Kidney epithelial cell (primary cell): ENCODE measurements at regions not wholly inside any gene's neighbourhood (a gene's known extent, or its start where the extent isn't known, plus 50 kb on each side); places are given as distances from the start of the nearest gene placed in this dataset.

Experiments used
- DNase-seq: peaks from one replicate; pipeline ENCODE4 v3.0.0-alpha.2; 2010; ENCODE audit warnings: low read depth
- H3K27me3 ChIP-seq: 2 replicates; pipeline ENCODE4 v1.6.0; 2011; ENCODE audit warnings: low read length; ENCODE audit not compliant: control insufficient read depth, insufficient read depth
- H3K36me3 ChIP-seq: 2 replicates; pipeline ENCODE4 v1.5.1; 2011; ENCODE audit warnings: low read length; ENCODE audit not compliant: control insufficient read depth, insufficient read depth
- H3K4me3 ChIP-seq: 2 replicates; pipeline ENCODE4 v1.5.1; 2011; ENCODE audit warnings: low read depth, mild to moderate bottlenecking, control low read depth, low read length
- TF ChIP-seq, protein P1 (sequence below): IDR thresholded peaks from 2 replicates; pipeline ENCODE4 v1.5.1; 2011; ENCODE audit warnings: mild to moderate bottlenecking, moderate library complexity, low read length, control low read depth, inconsistent platforms; ENCODE audit not compliant: insufficient read depth, poor library complexity, severe bottlenecking

DNA sequence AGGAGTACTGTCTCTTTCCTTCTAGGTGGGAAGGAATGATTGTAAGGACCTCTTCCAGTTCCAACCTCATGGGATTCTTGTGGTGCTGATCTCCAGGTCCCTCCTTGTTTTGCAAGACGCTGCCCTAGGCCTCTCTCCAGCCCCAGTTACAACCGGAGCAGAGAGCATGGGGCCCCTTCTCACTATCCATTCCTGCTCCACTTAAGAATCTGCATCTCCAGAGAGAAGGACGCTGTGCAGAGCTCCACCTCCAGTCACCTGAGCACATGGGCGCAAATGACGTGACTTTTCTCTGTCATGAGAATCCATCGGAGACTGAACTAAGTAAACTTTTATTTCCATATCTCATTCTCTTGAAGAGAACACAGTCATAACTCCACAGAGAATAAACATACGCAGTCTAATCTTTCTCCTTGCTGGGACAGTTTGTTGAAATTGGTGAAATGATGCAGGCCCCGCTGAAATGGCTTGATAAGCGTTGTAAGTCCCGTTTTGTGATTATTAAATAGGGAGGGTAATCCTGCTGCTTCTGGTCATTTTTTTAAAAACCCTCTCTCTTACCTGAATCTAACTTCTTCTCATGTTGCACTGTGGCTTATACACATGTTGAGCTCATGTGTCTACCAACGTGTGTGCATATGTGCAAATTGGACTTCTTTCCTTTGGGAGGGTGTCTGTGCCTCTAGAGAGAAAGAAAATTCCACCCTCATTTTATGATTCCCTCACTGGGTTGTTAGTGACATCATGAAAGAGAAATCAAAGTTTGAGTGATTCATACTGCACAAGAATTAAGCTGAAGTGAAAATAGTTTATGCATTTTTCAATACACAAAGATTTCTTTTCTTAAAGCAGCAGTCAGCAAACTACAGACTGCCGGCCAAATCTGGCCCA is 133.2 kb upstream of the TBX20 start:
- H3K27me3 ChIP-seq: peaks cover 4% of the 10 kb centered on the region
- no peak for DNase-seq
- no peak overlapping the region for H3K4me3 ChIP-seq
- TF ChIP-seq, protein P1, sequence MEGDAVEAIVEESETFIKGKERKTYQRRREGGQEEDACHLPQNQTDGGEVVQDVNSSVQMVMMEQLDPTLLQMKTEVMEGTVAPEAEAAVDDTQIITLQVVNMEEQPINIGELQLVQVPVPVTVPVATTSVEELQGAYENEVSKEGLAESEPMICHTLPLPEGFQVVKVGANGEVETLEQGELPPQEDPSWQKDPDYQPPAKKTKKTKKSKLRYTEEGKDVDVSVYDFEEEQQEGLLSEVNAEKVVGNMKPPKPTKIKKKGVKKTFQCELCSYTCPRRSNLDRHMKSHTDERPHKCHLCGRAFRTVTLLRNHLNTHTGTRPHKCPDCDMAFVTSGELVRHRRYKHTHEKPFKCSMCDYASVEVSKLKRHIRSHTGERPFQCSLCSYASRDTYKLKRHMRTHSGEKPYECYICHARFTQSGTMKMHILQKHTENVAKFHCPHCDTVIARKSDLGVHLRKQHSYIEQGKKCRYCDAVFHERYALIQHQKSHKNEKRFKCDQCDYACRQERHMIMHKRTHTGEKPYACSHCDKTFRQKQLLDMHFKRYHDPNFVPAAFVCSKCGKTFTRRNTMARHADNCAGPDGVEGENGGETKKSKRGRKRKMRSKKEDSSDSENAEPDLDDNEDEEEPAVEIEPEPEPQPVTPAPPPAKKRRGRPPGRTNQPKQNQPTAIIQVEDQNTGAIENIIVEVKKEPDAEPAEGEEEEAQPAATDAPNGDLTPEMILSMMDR: no peak
- no peaks in the 10 kb centered on the region for H3K36me3 ChIP-seq

DNA sequence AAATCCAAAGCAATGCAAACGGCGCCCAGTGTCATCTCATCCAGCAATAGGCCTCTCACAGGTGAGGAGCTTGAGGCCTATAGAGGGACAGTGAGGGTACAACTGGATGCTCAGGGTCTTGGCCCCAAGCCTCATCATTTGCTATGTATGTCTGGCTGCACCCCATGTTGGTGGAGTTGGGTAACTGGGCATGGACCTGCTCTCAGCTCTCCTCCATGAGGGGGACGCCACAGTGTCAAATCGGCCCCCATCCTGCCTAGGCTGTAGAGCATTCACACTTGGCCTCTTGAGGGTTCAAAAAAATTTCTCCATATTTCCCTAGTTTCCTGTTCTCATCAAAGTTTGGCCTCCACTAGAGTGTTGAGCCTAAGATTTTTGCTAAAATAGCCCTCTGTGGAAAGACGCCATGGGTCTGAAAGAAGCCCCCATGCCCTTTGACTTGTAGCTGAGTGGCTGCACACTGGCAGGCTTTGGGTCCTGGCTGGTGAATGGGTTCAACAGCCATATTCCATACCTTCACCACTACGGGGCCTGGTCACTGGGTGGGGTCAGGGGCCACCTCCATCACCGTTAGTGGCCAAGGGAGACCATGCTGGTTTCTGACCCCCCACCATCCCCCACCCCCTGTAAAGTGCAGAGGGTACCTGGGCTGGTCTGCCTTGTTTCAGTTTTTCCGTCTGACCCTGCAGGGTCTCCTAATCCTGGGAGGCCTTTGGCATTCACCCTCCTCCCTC is 132.3 kb upstream of the TBX20 start:
- H3K27me3 ChIP-seq: peaks cover 4% of the 10 kb centered on the region
- TF ChIP-seq, protein P1: no peak
- no peak overlapping the region for H3K4me3 ChIP-seq
- H3K36me3 ChIP-seq: no peaks in the 10 kb centered on the region
- no peak for DNase-seq

DNA sequence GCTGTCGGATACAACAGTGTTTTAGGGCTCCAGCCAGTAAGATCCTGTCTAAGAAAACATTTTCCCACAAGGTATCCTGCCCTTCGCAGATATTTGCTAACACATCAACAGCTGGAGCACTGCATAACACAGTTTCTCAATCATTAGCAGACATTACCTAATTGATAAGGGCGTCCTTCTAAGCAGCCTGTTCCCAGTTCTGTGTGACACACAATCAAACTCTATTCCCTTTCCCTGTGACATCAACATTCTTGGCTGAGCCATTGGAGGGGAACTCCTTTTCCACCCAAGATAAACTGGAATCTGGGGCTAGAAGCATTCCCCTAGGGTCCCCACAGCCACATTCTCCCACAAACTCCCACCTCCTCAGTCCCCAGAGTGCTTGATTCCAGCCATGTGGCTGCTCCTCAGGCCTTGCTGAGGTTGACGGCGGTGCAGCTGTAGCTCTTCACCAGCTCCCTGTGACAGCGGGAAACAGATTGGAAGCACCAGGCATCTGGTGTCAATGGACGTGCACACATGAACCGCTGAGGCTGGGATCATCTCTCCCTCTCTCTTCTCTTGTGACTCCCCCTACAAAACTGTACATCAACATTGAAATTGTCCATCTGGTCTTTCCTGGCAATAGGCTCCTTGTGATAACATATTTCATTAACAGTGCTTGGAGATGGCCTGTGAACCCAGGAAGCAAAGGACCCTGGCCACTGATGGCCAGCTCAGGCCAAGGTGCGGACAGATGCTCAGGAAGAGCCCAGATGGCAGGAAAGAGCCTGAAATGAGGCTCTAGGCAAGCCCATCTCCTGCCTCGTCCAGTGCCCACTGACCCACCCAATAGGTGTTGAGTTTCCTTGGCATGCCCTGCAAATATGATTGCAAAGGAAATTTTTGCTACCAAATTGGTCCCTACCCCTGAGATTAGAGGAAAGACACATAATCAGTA is 131.1 kb upstream of the TBX20 start:
- TF ChIP-seq, protein P1: no peak
- no peak for DNase-seq
- no peak overlapping the region for H3K4me3 ChIP-seq
- no peaks in the 10 kb centered on the region for H3K36me3 ChIP-seq
- H3K27me3 ChIP-seq: peaks cover 4% of the 10 kb centered on the region

DNA sequence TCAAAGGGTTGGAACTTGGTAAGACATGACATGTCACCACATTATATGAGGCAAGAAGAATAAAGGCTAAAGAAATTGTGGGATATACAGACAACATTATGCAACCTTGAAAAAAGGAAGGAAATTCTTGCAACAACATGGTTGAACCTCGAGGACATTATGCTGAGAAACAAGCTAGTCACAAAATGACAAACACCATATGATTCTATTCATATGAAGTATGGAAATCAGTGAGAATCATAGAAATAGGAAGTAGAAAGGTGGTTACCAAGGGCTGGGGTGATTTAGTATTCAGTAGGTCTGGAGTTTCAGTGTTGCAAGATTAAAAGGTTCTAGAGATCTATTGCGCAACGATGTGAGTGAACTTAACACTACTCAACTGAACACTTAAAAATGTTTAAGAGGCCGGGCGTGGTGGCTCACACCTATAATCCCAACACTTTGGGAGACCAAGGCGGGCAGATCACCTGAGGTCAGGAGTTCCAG is 126.9 kb upstream of the TBX20 start:
- peaks cover 4% of the 10 kb centered on the region for H3K27me3 ChIP-seq
- TF ChIP-seq, protein P1: no peak
- H3K4me3 ChIP-seq: no peak overlapping the region
- no peak for DNase-seq
- no peaks in the 10 kb centered on the region for H3K36me3 ChIP-seq

DNA sequence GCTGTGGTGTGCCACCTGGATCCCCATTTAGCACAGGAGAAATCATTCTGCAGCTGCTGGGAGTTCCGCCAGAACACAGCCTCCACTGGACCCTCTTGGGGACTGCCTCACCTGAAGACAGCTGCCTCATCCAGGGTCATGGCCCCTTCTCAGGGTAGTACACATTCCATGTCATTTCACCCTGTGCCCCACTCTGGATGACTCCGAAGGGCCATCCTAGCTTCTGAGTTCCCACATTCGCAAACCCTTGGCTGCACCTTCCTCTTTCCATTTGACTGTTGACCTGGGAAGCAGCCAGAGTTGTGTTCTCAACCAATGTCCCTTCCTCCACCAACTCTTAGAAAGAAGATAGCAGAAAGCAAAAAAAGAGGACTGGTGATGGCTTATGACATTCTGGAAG is 125.6 kb upstream of the TBX20 start:
- no peaks in the 10 kb centered on the region for H3K27me3 ChIP-seq
- no peaks in the 10 kb centered on the region for H3K36me3 ChIP-seq
- no peak overlapping the region for H3K4me3 ChIP-seq
- DNase-seq: no peak
- TF ChIP-seq, protein P1: no peak
